RWPE1 (cell line): ENCODE measurements at regions not wholly inside any gene's neighbourhood (a gene's known extent, or its start where the extent isn't known, plus 50 kb on each side); places are given as distances from the start of the nearest gene placed in this dataset.

ENCODE experiments used
- CTCF ChIA-PET: fragments of 350-600 bp; sonication (Branson Sonifier 250); formaldehyde crosslinking; extraction: SDS; loops from one replicate; lab custom pipeline; 2021; lab: Yijun Ruan, JAX
- POLR2A ChIA-PET: fragments of 400-600 bp; formaldehyde crosslinking; extraction: SDS; loops from one replicate; lab custom pipeline; 2020; ENCODE audit warnings: antibody characterized with exemption; ENCODE audit not compliant: low non-redundant PET; lab: Yijun Ruan, JAX
- DNase-seq: peaks from one replicate; pipeline ENCODE4 v3.0.0; 2012; ENCODE audit warnings: low spot score
- H3K27ac ChIP-seq: fragments of 450-650 bp; 2 replicates; pipeline ENCODE4 v1.5.1; 2017
- TF ChIP-seq, protein P1 (sequence below): fragments of 450-650 bp; conservative IDR thresholded peaks from 2 replicates; pipeline ENCODE4 v1.5.1; 2017; ENCODE audit warnings: low read depth, mild to moderate bottlenecking

DNA sequence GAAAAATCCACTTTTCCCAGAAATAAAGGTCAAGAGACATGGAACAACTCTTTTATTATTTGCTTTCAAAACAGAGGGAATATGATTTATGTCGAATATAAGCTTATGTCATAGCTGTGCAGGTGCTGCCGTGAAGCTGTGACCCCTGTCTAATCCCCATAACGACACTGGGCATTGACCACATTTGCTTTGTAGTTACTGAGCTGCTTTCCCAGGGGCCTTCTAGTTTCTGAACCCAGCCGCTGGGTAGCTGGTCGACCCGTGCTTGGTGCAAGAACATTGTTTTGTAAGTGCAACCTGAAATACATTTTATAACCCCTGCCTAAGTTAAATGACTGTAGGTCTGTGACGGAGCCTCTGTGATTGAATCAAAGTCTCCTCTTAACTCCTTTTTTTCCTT is 144.9 kb upstream of the HDAC9 start:
- ChIA-PET CTCF (no interaction called here), POLR2A (no interaction called here)
- TF ChIP-seq, protein P1, sequence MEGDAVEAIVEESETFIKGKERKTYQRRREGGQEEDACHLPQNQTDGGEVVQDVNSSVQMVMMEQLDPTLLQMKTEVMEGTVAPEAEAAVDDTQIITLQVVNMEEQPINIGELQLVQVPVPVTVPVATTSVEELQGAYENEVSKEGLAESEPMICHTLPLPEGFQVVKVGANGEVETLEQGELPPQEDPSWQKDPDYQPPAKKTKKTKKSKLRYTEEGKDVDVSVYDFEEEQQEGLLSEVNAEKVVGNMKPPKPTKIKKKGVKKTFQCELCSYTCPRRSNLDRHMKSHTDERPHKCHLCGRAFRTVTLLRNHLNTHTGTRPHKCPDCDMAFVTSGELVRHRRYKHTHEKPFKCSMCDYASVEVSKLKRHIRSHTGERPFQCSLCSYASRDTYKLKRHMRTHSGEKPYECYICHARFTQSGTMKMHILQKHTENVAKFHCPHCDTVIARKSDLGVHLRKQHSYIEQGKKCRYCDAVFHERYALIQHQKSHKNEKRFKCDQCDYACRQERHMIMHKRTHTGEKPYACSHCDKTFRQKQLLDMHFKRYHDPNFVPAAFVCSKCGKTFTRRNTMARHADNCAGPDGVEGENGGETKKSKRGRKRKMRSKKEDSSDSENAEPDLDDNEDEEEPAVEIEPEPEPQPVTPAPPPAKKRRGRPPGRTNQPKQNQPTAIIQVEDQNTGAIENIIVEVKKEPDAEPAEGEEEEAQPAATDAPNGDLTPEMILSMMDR, result no peak
- no peak overlapping the region for H3K27ac ChIP-seq
- no peak for DNase-seq

DNA sequence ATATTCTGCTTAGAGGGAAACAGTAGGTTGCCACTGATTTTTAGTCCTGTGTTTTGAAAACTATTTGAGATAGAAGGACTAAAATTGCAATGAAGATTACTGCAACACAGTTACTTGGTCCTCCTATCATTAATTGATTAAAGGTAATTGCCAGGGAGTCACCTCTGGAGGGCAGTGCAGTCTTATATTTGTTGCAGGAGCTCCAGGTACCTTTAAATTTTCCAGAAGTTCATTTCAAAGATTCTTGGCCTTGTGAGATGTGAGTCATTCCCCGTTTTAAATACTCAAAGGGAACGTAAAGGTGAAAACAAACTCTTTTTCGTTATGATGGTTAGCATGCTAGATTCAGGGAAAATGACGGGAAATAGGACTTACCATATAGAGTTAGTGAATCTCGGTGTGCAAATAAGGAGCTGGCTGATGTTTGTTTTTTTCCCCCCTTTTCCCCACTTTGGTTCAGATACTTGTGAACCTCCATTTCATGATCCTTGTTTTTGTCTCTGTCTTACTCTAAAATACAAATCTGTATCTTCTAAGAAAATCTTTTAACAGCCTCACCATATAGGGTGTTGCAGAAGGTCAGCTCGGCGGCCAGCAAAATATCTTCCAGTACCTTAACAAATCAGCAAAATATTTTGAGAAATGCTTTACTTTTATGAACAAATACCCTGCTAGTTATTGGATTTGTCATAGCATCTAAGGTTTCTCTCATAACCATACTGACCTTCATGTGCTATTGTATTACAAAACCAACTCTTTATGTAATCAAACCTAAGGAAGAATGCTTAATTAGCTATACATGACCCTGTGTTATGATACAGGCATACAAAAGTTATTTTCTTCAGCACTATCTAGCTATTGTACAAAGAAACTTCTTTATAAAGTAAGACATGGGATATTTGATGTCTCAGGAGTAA is 143.0 kb upstream of the HDAC9 start:
- ChIA-PET POLR2A (no interaction called here), CTCF (interaction anchor here (0.6 to 2.5 kb wide), 12 partner anchors 12 to 849 kb away, joined by 3 to 25 read pairs (median 4); no protein-coding TSS in a partner anchor)
- DNase-seq, result peak; percentile 72
- H3K27ac ChIP-seq, result no peak overlapping the region
- TF ChIP-seq, protein P1, result peak; percentile 78

DNA sequence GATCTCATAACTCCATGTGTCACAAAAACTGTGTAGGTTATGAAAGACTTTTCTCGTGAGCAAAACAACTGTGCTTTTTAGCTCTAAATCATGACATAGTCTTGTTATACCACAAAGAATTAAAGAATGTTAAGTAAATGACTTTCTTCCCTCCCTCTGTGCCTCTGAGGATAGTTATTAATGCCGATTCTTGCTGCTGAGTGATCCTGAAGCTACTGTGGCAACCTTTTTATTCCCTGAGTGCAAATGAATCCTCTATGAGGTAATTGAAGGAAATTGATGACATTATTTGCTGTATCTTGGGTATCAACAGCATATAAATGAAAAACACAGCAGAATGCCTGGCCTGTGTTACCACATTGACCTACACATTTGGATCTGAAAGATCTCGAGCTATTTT is 142.2 kb upstream of the HDAC9 start:
- POLR2A ChIA-PET, result no interaction called here
- no peak overlapping the region for H3K27ac ChIP-seq
- TF ChIP-seq, protein P1, result no peak
- CTCF ChIA-PET, result interaction anchor here (0.6 to 2.5 kb wide), 4 partner anchors 218 to 766 kb away, joined by 4 to 25 read pairs (median 6); no protein-coding TSS in a partner anchor
- DNase-seq, result no peak

DNA sequence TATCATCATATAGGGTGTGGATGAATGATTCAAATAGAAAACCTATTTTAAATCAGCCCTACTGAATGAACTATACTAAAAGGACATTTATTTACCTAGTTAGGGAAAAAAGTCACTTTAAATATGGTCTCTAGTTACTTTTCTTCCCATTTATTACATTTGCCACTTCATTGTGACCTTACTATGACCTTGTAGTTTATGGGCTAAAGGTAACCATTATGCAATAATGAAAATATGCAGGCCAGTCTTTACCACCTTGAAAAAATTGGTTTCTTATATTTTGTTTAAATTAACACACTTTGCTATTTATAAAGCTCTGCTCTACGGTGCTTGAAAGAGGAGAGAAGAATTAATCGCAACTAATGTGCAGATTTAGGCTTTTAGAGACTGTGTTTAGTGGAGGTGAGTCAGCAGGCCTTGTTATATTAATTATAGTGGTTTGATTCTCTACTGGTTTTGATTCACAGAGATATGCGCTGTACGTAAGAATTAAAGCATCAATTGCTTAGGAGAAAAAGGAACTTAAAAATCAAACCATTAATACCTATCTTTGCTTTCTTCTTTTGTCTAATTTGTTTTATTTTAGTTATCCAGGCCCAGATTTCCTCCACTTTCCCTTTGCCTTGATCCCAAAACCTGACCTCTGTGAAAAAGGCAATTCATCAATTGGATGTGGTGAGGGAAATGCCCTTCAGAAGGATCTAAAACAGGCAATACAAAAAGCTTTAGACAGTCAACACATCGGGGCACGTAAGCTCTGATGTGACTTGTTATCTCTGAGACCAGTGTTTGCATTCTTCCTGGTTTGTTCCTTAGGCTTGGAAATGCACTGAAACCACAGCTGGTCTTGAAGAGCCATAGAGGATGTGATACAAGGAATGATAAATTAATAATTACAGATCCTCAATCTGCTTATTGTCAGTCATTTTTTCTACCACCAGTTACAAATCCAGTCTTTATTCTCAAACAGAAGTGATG is 141.2 kb upstream of the HDAC9 start:
- CTCF ChIA-PET, result interaction anchor here (0.5 to 1.0 kb wide), 5 partner anchors 34 to 217 kb away, joined by 3 to 4 read pairs (median 3); no protein-coding TSS in a partner anchor
- no peak overlapping the region for H3K27ac ChIP-seq
- no peak for DNase-seq
- TF ChIP-seq, protein P1, result no peak
- POLR2A ChIA-PET, result no interaction called here

DNA sequence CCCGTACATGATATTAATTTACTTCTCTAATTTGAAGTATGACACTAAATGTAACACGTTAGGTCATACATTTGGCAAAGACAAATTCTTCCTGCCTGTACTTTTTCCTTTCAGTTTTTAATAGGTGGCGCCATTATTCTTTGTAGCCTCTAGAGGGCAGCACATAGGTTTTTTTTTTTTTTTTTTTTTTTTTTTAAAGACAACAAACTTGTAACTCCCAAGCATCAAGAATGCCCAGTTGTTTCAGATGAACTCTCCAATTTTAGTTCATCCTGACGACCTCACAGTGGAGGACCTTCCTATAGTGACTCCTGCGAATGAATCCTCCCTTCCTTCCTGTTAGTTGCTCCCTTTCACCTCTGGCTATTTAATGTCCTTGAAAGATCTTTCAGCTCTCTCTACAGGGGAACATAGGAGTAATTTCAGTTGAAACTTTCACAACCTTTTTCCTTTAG is 139.3 kb upstream of the HDAC9 start:
- ChIA-PET CTCF (interaction anchor here (0.6 to 1.1 kb wide), 5 partner anchors 213 to 728 kb away, joined by 3 to 5 read pairs (median 4); no protein-coding TSS in a partner anchor), POLR2A (no interaction called here)
- peak; percentile 32 for DNase-seq
- TF ChIP-seq, protein P1, result peak; percentile 82
- H3K27ac ChIP-seq, result no peak overlapping the region
